Stimulated activated naive B cell treated with anti-CD40 and anti-IgM and Interleukin-4, amounts not matched to agents 10 μg/mL and 1 μg/mL and 100 μg/mL, for 72 hours (primary cell): ENCODE measurements at regions not wholly inside any gene's neighbourhood (a gene's known extent, or its start where the extent isn't known, plus 50 kb on each side); places are given as distances from the start of the nearest gene placed in this dataset.

Experiments
- ATAC-seq, 2 donors: fragments of 150-1000 bp; cut with Tn5 transposase; replicated peaks; 2 replicates each; pipeline ENCODE4 v1.10.0; 2021; ENCODE audit warnings: moderate library complexity in 1 of 2
- DNase-seq: peaks from one replicate; pipeline ENCODE4 v3.0.0; 2021
- H3K27ac Mint-ChIP-seq: one replicate; pipeline ENCODE4 v1.8.0; 2022; ENCODE audit warnings: mild to moderate bottlenecking, mixed read lengths
- H3K27me3 Mint-ChIP-seq, 2 donors: one replicate each; pipeline ENCODE4 v1.8.0; 2022; ENCODE audit warnings: mixed read lengths in 2 of 2
- H3K36me3 Mint-ChIP-seq, 2 donors: one replicate each; pipeline ENCODE4 v1.8.0; 2022; ENCODE audit warnings: mixed read lengths in 2 of 2, mild to moderate bottlenecking in 1 of 2
- H3K4me1 Mint-ChIP-seq, 2 donors: one replicate each; pipeline ENCODE4 v1.8.0; 2022; ENCODE audit warnings: mixed read lengths in 2 of 2, mild to moderate bottlenecking in 1 of 2
- H3K4me3 Mint-ChIP-seq, 2 donors: one replicate each; pipeline ENCODE4 v1.8.0; 2022; ENCODE audit warnings: mild to moderate bottlenecking in 2 of 2, mixed read lengths in 2 of 2, moderate library complexity in 1 of 2
- H3K9me3 Mint-ChIP-seq, 2 donors: one replicate each; pipeline ENCODE4 v1.8.0; 2022; ENCODE audit warnings: mixed read lengths in 2 of 2, mild to moderate bottlenecking in 1 of 2

GRCh38 chr2:9142551-9143263, 63.9 kb upstream of the ASAP2 start:
- H3K4me1 Mint-ChIP-seq: peaks cover 9 to 14% of the 10 kb centered on the region in 2 donors
- peak overlapping the region; percentile 19 to 56 for H3K4me3 Mint-ChIP-seq
- H3K27me3 Mint-ChIP-seq: peaks cover 32 to 35% of the 10 kb centered on the region in 2 donors
- no peaks in the 10 kb centered on the region for H3K9me3 Mint-ChIP-seq
- no peaks in the 10 kb centered on the region for H3K36me3 Mint-ChIP-seq
- no peak overlapping the region for H3K27ac Mint-ChIP-seq
- peak; percentile 93 to 94 for ATAC-seq
- DNase-seq: peak; percentile 81

- Mint-ChIP-seq H3K4me1 (peaks cover 9 to 14% of the 10 kb centered on the region in 2 donors), H3K36me3 (no peaks in the 10 kb centered on the region), H3K4me3 (peak overlapping the region in 1 of 2 donors; percentile 56), H3K27me3 (peaks cover 29 to 35% of the 10 kb centered on the region in 2 donors), H3K9me3 (no peaks in the 10 kb centered on the region), H3K27ac (no peak overlapping the region)
- ATAC-seq: no peak
- no peak for DNase-seq
These were observed 64.7 kb upstream of the ASAP2 start for GRCh38 chr2:9141706-9142460.

GRCh38 chr2:9141091-9141667, 65.4 kb upstream of the ASAP2 start:
- ATAC-seq (no peak), DNase-seq (no peak)
- H3K27ac Mint-ChIP-seq: no peak overlapping the region
- H3K36me3 Mint-ChIP-seq: no peaks in the 10 kb centered on the region
- peaks cover 9 to 14% of the 10 kb centered on the region in 2 donors for H3K4me1 Mint-ChIP-seq
- H3K27me3 Mint-ChIP-seq: peaks cover 23 to 35% of the 10 kb centered on the region in 2 donors
- no peaks in the 10 kb centered on the region for H3K9me3 Mint-ChIP-seq
- no peak overlapping the region for H3K4me3 Mint-ChIP-seq

- ATAC-seq: no peak
- H3K4me1 Mint-ChIP-seq: peaks cover 9 to 14% of the 10 kb centered on the region in 2 donors
- H3K9me3 Mint-ChIP-seq: no peaks in the 10 kb centered on the region
- H3K27me3 Mint-ChIP-seq: peaks cover 23 to 35% of the 10 kb centered on the region in 2 donors
- no peak overlapping the region for H3K4me3 Mint-ChIP-seq
- DNase-seq: no peak
- no peak overlapping the region for H3K27ac Mint-ChIP-seq
- no peaks in the 10 kb centered on the region for H3K36me3 Mint-ChIP-seq
These were observed 66.0 kb upstream of the ASAP2 start for GRCh38 chr2:9140645-9141044.

- DNase-seq (peak; percentile 49), ATAC-seq (peak; percentile 42 to 53)
- Mint-ChIP-seq H3K9me3 (no peaks in the 10 kb centered on the region), H3K4me1 (peaks cover 9 to 14% of the 10 kb centered on the region in 2 donors), H3K36me3 (no peaks in the 10 kb centered on the region), H3K4me3 (no peak overlapping the region), H3K27ac (no peak overlapping the region), H3K27me3 (peaks cover 23 to 35% of the 10 kb centered on the region in 2 donors)
These were observed 66.8 kb upstream of the ASAP2 start for GRCh38 chr2:9139491-9140443.

GRCh38 chr2:9137379-9138150, 69.0 kb upstream of the ASAP2 start:
- Mint-ChIP-seq H3K4me3 (no peak overlapping the region), H3K36me3 (peaks cover 4 to 6% of the 10 kb centered on the region in 2 donors), H3K27ac (no peak overlapping the region), H3K4me1 (peaks cover 5 to 7% of the 10 kb centered on the region in 2 donors), H3K27me3 (peaks cover 19 to 28% of the 10 kb centered on the region in 2 donors), H3K9me3 (peaks cover 8 to 9% of the 10 kb centered on the region in 2 donors)
- DNase-seq (no peak), ATAC-seq (no peak)

GRCh38 chr2:9135822-9136558, 70.6 kb upstream of the ASAP2 start:
- Mint-ChIP-seq H3K27me3 (peaks cover 10 to 19% of the 10 kb centered on the region in 2 donors), H3K4me1 (peaks cover 4% of the 10 kb centered on the region in 2 donors), H3K27ac (no peak overlapping the region), H3K9me3 (peaks cover 8 to 12% of the 10 kb centered on the region in 2 donors), H3K4me3 (no peak overlapping the region), H3K36me3 (peaks cover 4 to 6% of the 10 kb centered on the region in 2 donors)
- DNase-seq (no peak), ATAC-seq (no peak)

GRCh38 chr2:9127316-9127715, 79.3 kb upstream of the ASAP2 start:
- Mint-ChIP-seq H3K9me3 (peaks cover 3 to 8% of the 10 kb centered on the region in 2 donors), H3K4me3 (no peak overlapping the region), H3K36me3 (peaks cover 0 to 2% of the 10 kb centered on the region in 2 donors), H3K27me3 (peaks cover 6 to 18% of the 10 kb centered on the region in 2 donors), H3K4me1 (no peaks in the 10 kb centered on the region), H3K27ac (no peak overlapping the region)
- no peak for DNase-seq
- no peak for ATAC-seq

- no peak for DNase-seq
- peaks cover 8 to 18% of the 10 kb centered on the region in 2 donors for H3K27me3 Mint-ChIP-seq
- peaks cover 0 to 2% of the 10 kb centered on the region in 2 donors for H3K36me3 Mint-ChIP-seq
- no peak for ATAC-seq
- H3K9me3 Mint-ChIP-seq: peaks cover 3 to 8% of the 10 kb centered on the region in 2 donors
- H3K27ac Mint-ChIP-seq: no peak overlapping the region
- H3K4me1 Mint-ChIP-seq: no peaks in the 10 kb centered on the region
- no peak overlapping the region for H3K4me3 Mint-ChIP-seq
These were observed 80.1 kb upstream of the ASAP2 start for GRCh38 chr2:9126540-9126939.

GRCh38 chr2:9124231-9124741, 82.3 kb upstream of the ASAP2 start:
- Mint-ChIP-seq H3K27me3 (peaks cover 7 to 12% of the 10 kb centered on the region in 2 donors), H3K9me3 (peaks cover 3 to 8% of the 10 kb centered on the region in 2 donors), H3K4me1 (no peaks in the 10 kb centered on the region), H3K36me3 (peaks cover 0 to 2% of the 10 kb centered on the region in 2 donors), H3K27ac (no peak overlapping the region), H3K4me3 (no peak overlapping the region)
- DNase-seq: no peak
- no peak for ATAC-seq

GRCh38 chr2:9123069-9123468, 83.5 kb upstream of the ASAP2 start:
- peaks cover 3 to 8% of the 10 kb centered on the region in 2 donors for H3K9me3 Mint-ChIP-seq

GRCh38 chr2:9122367-9122766, 84.2 kb upstream of the ASAP2 start:
- Mint-ChIP-seq H3K27me3 (peaks cover 5 to 16% of the 10 kb centered on the region in 2 donors), H3K9me3 (peaks cover 5 to 12% of the 10 kb centered on the region in 2 donors), H3K4me1 (no peaks in the 10 kb centered on the region), H3K27ac (no peak overlapping the region), H3K36me3 (peaks cover 0 to 2% of the 10 kb centered on the region in 2 donors), H3K4me3 (no peak overlapping the region)
- no peak for ATAC-seq
- DNase-seq: no peak

More at GRCh38 chr2:9123069-9123468, 83.5 kb upstream of the ASAP2 start:
- no peak for DNase-seq
- H3K4me3 Mint-ChIP-seq: no peak overlapping the region
- H3K27ac Mint-ChIP-seq: no peak overlapping the region
- H3K4me1 Mint-ChIP-seq: no peaks in the 10 kb centered on the region
- no peak for ATAC-seq
- peaks cover 6 to 16% of the 10 kb centered on the region in 2 donors for H3K27me3 Mint-ChIP-seq
- H3K36me3 Mint-ChIP-seq: peaks cover 0 to 2% of the 10 kb centered on the region in 2 donors
